Parathyroid adenoma (tissue), 2 donors: ENCODE measurements at regions not wholly inside any gene's neighbourhood (a gene's known extent, or its start where the extent isn't known, plus 50 kb on each side); places are given as distances from the start of the nearest gene placed in this dataset.

Experiments used
- H2AFZ ChIP-seq: fragments of 300-600 bp; sonication (generic); one replicate; pipeline ENCODE4 v1.7.0; 2017; ENCODE audit warnings: antibody characterized with exemption, mild to moderate bottlenecking
- H3K27ac ChIP-seq: fragments of 300-600 bp; sonication (generic); one replicate; pipeline ENCODE4 v1.7.0; 2017
- H3K27me3 ChIP-seq: fragments of 300-600 bp; sonication (generic); one replicate; pipeline ENCODE4 v1.7.0; 2017; ENCODE audit warnings: low read length; ENCODE audit not compliant: control insufficient read depth, insufficient read depth
- H3K36me3 ChIP-seq: fragments of 300-600 bp; sonication (generic); one replicate; pipeline ENCODE4 v1.7.0; 2017; ENCODE audit warnings: low read length; ENCODE audit not compliant: control insufficient read depth, insufficient read depth
- H3K4me1 ChIP-seq: fragments of 300-600 bp; sonication (generic); one replicate; pipeline ENCODE4 v1.7.0; 2017; ENCODE audit warnings: control low read depth
- H3K4me2 ChIP-seq: fragments of 300-600 bp; sonication (generic); one replicate; pipeline ENCODE4 v1.7.0; 2017; ENCODE audit warnings: low read length
- H3K4me3 ChIP-seq: fragments of 300-600 bp; sonication (generic); one replicate; pipeline ENCODE4 v1.7.0; 2017; ENCODE audit warnings: low read depth, low read length
- H3K79me2 ChIP-seq: fragments of 300-600 bp; sonication (generic); one replicate; pipeline ENCODE4 v1.7.0; 2017; ENCODE audit warnings: control low read depth
- H3K9ac ChIP-seq: fragments of 300-600 bp; sonication (generic); one replicate; pipeline ENCODE4 v1.7.0; 2017; ENCODE audit warnings: mild to moderate bottlenecking
- H3K9me3 ChIP-seq: fragments of 300-600 bp; sonication (generic); one replicate; pipeline ENCODE4 v1.7.0; 2017; ENCODE audit warnings: low read length; ENCODE audit not compliant: control insufficient read depth
- TF ChIP-seq, protein P1 (sequence below): fragments of 300-600 bp; sonication (generic); IDR thresholded peaks from one replicate; pipeline ENCODE4 v1.7.0; 2017; ENCODE audit warnings: antibody characterized with exemption, mild to moderate bottlenecking
- donor health status: primary hyperparathyroidism.

DNA sequence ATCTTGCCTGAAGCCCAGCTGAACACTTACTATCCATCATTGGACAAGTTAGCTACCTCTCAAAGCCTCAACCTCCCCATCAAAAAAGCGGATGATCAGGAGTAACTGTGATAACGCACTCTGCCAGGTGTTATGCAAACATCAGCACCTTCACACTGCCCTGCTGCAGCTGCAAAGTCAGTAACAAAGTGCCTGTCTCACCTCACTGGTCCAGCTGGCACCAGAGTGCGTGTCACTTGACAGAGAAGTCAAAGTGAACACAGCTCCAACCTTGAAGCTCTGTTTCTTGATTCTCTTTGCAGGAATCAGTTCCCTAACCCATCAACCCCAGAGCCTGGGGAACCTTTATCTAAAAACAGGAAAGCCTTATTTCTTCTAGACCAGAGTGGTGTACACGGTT is 413.6 kb downstream of the CTTN start:
- Histone ChIP-seq H3K4me3 (no peak overlapping the region), H3K9ac (no peak overlapping the region), H3K27ac (no peak overlapping the region), H3K79me2 (no peaks in the 10 kb centered on the region), H2AFZ (no peak overlapping the region), H3K4me2 (no peak overlapping the region), H3K9me3 (no peaks in the 10 kb centered on the region), H3K4me1 (no peaks in the 10 kb centered on the region), H3K36me3 (no peaks in the 10 kb centered on the region), H3K27me3 (no peaks in the 10 kb centered on the region)
- TF ChIP-seq, protein P1, sequence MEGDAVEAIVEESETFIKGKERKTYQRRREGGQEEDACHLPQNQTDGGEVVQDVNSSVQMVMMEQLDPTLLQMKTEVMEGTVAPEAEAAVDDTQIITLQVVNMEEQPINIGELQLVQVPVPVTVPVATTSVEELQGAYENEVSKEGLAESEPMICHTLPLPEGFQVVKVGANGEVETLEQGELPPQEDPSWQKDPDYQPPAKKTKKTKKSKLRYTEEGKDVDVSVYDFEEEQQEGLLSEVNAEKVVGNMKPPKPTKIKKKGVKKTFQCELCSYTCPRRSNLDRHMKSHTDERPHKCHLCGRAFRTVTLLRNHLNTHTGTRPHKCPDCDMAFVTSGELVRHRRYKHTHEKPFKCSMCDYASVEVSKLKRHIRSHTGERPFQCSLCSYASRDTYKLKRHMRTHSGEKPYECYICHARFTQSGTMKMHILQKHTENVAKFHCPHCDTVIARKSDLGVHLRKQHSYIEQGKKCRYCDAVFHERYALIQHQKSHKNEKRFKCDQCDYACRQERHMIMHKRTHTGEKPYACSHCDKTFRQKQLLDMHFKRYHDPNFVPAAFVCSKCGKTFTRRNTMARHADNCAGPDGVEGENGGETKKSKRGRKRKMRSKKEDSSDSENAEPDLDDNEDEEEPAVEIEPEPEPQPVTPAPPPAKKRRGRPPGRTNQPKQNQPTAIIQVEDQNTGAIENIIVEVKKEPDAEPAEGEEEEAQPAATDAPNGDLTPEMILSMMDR: no peak

DNA sequence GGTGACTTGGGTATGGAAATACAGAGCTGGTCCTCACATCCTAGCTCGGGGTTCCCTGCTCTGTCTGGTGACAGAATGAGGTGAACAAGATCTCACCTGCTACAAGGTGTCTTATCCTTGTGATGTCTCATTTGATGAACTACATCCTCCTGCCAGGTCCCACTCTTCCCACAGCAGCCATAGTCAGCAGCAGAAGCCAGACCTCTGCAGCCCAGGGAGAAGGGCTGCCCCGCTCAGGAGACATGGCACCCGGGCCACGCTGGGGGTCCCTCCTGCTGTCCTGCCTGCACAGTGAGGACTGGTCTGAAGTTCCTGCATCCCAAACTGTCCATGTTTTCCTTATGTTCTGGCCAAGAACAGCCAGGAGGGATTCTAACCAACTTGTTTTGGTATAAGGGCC is 414.1 kb downstream of the CTTN start:
- no peaks in the 10 kb centered on the region for H3K36me3 ChIP-seq

DNA sequence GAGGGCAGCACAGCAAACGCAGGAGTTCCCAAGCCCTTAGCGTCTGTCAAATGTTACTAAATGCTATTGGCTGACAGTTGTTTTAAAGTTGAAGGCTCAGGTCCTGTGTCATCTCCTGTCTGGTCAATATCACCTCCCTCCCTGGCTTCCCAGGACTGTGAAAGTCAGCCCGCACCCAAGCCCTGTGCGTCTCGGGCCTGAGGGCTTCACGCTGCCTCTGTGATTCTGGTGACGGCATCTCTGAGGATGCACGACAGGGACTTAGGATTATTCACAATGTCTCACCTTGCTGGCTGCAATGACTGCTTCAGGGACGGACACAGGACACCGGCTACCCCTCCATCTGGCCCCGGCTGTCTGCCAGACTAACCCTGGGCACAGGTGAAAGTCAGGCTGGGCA is 415.3 kb downstream of the CTTN start:
- no peak overlapping the region for H3K27ac ChIP-seq
- H3K27me3 ChIP-seq: no peaks in the 10 kb centered on the region
- H3K79me2 ChIP-seq: no peaks in the 10 kb centered on the region
- no peaks in the 10 kb centered on the region for H3K9me3 ChIP-seq
- no peaks in the 10 kb centered on the region for H3K4me1 ChIP-seq
- no peak overlapping the region for H2AFZ ChIP-seq
- TF ChIP-seq, protein P1: no peak
- H3K36me3 ChIP-seq: no peaks in the 10 kb centered on the region
- H3K4me2 ChIP-seq: no peak overlapping the region
- H3K9ac ChIP-seq: no peak overlapping the region
- H3K4me3 ChIP-seq: no peak overlapping the region

More for the DNA sequence above, 414.1 kb downstream of the CTTN start:
- H3K9me3 ChIP-seq: no peaks in the 10 kb centered on the region
- no peaks in the 10 kb centered on the region for H3K4me1 ChIP-seq
- H3K4me3 ChIP-seq: no peak overlapping the region
- no peaks in the 10 kb centered on the region for H3K79me2 ChIP-seq
- H3K9ac ChIP-seq: no peak overlapping the region
- no peak overlapping the region for H2AFZ ChIP-seq
- H3K27ac ChIP-seq: no peak overlapping the region
- H3K27me3 ChIP-seq: no peaks in the 10 kb centered on the region
- TF ChIP-seq, protein P1: no peak
- no peak overlapping the region for H3K4me2 ChIP-seq

DNA sequence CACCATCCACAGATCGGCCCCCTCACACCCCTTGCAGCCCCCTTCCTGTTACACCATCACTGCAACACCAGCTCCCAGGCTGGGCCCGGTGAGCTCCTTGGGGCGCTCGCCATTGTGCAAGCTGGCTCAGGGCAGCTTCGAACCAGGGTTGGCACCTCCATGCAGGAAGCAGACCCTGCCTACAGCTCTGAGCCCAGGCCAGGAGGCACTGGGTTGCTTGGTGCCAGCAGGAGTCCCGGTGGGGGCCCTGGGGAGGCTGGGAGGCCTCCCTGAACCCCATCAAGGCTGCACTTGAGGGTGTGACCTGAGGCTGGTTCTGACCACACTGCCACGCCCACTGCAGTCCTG is 417.1 kb downstream of the CTTN start:
- TF ChIP-seq, protein P1: no peak
- no peak overlapping the region for H3K4me3 ChIP-seq
- no peak overlapping the region for H3K9ac ChIP-seq
- H3K4me1 ChIP-seq: no peaks in the 10 kb centered on the region
- no peak overlapping the region for H3K4me2 ChIP-seq
- no peaks in the 10 kb centered on the region for H3K27me3 ChIP-seq
- H2AFZ ChIP-seq: no peak overlapping the region
- no peaks in the 10 kb centered on the region for H3K36me3 ChIP-seq
- H3K79me2 ChIP-seq: no peaks in the 10 kb centered on the region
- H3K27ac ChIP-seq: no peak overlapping the region
- H3K9me3 ChIP-seq: no peaks in the 10 kb centered on the region

DNA sequence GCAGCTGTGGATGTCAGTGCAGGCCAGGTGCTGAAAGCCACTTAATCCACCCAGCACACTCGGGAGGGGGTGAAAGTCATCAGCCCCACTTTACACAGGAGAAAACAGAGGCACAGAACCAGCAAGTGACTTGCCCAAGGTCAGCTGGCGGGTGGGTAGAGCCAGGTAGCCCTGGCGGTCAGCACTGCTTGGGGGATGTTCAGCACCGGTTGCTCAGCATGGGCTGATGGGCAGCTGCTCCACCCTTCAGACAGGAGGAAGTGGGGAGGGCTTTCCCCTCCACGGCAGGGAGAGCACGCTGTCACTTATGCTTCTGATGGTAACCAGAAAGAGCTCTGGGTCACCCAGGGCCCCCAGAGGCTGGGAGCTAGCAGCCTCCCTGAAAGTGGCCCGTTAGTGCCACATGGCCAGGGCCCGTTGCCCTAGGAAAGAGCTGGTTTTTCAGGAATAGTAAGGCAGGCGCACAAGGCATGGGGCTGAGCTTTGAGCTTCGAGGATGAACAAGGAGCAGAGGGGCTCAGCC is 417.9 kb downstream of the CTTN start:
- H3K4me3 ChIP-seq: no peak overlapping the region
- TF ChIP-seq, protein P1: no peak
- no peak overlapping the region for H3K27ac ChIP-seq
- H2AFZ ChIP-seq: no peak overlapping the region
- no peaks in the 10 kb centered on the region for H3K27me3 ChIP-seq
- no peaks in the 10 kb centered on the region for H3K79me2 ChIP-seq
- no peak overlapping the region for H3K4me2 ChIP-seq
- no peak overlapping the region for H3K9ac ChIP-seq
- no peaks in the 10 kb centered on the region for H3K9me3 ChIP-seq
- H3K36me3 ChIP-seq: no peaks in the 10 kb centered on the region
- no peaks in the 10 kb centered on the region for H3K4me1 ChIP-seq
